Neural cell (in vitro differentiated cells): ENCODE measurements at regions not wholly inside any gene's neighbourhood (a gene's known extent, or its start where the extent isn't known, plus 50 kb on each side); places are given as distances from the start of the nearest gene placed in this dataset.

Experiments
- H2AFZ ChIP-seq: fragments of 200-600, 300-800 bp; sonication (generic), shearing (Covaris generic); 2 replicates; pipeline ENCODE4 v1.6.0; 2014; ENCODE audit warnings: low read depth, mild to moderate bottlenecking, antibody characterized with exemption, low read length, moderate library complexity
- H3F3A ChIP-seq: fragments of 200-600 bp; shearing (Covaris generic); 2 replicates; pipeline ENCODE4 v1.6.1; 2016; ENCODE audit warnings: mild to moderate bottlenecking, moderate library complexity, mixed read lengths, antibody characterized with exemption, low read length; ENCODE audit not compliant: insufficient read depth, poor library complexity, severe bottlenecking
- H3K27ac ChIP-seq: fragments of 200-600, 300-800 bp; sonication (generic), shearing (Covaris generic); 2 replicates; pipeline ENCODE4 v1.5.1; 2014; ENCODE audit warnings: mild to moderate bottlenecking, low read length, moderate library complexity
- H3K27me3 ChIP-seq: fragments of 300-800, 200-600 bp; sonication (generic), shearing (Covaris generic); 2 replicates; pipeline ENCODE4 v1.6.0; 2014; ENCODE audit warnings: mild to moderate bottlenecking, low read depth, low read length, moderate library complexity; ENCODE audit not compliant: insufficient read depth
- H3K36me3 ChIP-seq: fragments of 300-800, 200-600 bp; sonication (generic), shearing (Covaris generic); 2 replicates; pipeline ENCODE4 v1.5.1; 2014; ENCODE audit warnings: mild to moderate bottlenecking, antibody characterized with exemption, low read length, moderate library complexity; ENCODE audit not compliant: insufficient read depth
- H3K4me2 ChIP-seq: fragments of 300-800, 200-600 bp; sonication (generic), shearing (Covaris generic); 2 replicates; pipeline ENCODE4 v1.6.0; 2014; ENCODE audit warnings: mild to moderate bottlenecking, low read length
- H3K4me3 ChIP-seq: fragments of 300-800, 200-600 bp; sonication (generic), shearing (Covaris generic); 2 replicates; pipeline ENCODE4 v1.5.1; 2014; ENCODE audit warnings: mild to moderate bottlenecking, low read length, moderate library complexity
- H3K79me2 ChIP-seq: fragments of 200-600 bp; shearing (Covaris generic); replicated peaks from 2 replicates; pipeline ENCODE4 v1.6.0; 2014; ENCODE audit warnings: mild to moderate bottlenecking, low read length, moderate library complexity; ENCODE audit not compliant: insufficient read depth
- H3K9ac ChIP-seq: fragments of 300-800, 200-600 bp; sonication (generic), shearing (Covaris generic); 2 replicates; pipeline ENCODE4 v1.6.1; 2016; ENCODE audit warnings: mild to moderate bottlenecking, low read length, mixed read lengths
- H3K9me2 ChIP-seq: fragments of 200-600 bp; shearing (Covaris generic); 2 replicates; pipeline ENCODE4 v1.6.1; 2016; ENCODE audit warnings: mild to moderate bottlenecking, low read length, mixed read lengths; ENCODE audit not compliant: insufficient read depth
- H3K9me3 ChIP-seq: fragments of 200-600, 300-800 bp; sonication (generic), shearing (Covaris generic); 2 replicates; pipeline ENCODE4 v1.6.1; 2016; ENCODE audit warnings: mild to moderate bottlenecking, mixed run types, low read length, moderate library complexity, mixed read lengths
- H4K20me1 ChIP-seq: fragments of 200-600 bp; shearing (Covaris generic); 2 replicates; pipeline ENCODE4 v1.6.1; 2016; ENCODE audit warnings: mild to moderate bottlenecking, mixed run types; ENCODE audit not compliant: insufficient read depth
- CTCF ChIP-seq: fragments of 450-650 bp; IDR thresholded peaks from 2 replicates; pipeline ENCODE4 v1.5.1; 2014; ENCODE audit warnings: antibody characterized with exemption, mild to moderate bottlenecking, moderate library complexity; ENCODE audit not compliant: poor library complexity, severe bottlenecking
- EP300 ChIP-seq: fragments of 450-650 bp; conservative IDR thresholded peaks from 2 replicates; pipeline ENCODE4 v1.6.1; 2014; ENCODE audit warnings: antibody characterized with exemption, mild to moderate bottlenecking, moderate library complexity; ENCODE audit not compliant: poor library complexity, severe bottlenecking
- EZH2 ChIP-seq: fragments of 200-600, 300-800 bp; shearing (Covaris generic), sonication (generic); IDR thresholded peaks from 2 replicates; pipeline ENCODE4 v1.6.1; 2014; ENCODE audit warnings: antibody characterized with exemption, low read length, borderline replicate concordance, mild to moderate bottlenecking; ENCODE audit not compliant: insufficient read depth, poor library complexity, severe bottlenecking
- MXI1 ChIP-seq: fragments of 450-650 bp; conservative IDR thresholded peaks from 2 replicates; pipeline ENCODE4 v1.6.1; 2014; ENCODE audit warnings: antibody characterized with exemption, mild to moderate bottlenecking; ENCODE audit not compliant: poor library complexity, severe bottlenecking
- POLR2AphosphoS5 ChIP-seq: IDR thresholded peaks from 2 replicates; pipeline ENCODE4 v1.6.1; 2012
- RAD21 ChIP-seq: fragments of 450-650 bp; conservative IDR thresholded peaks from 2 replicates; pipeline ENCODE4 v1.6.1; 2014; ENCODE audit warnings: antibody characterized with exemption, mild to moderate bottlenecking, moderate library complexity
- REST ChIP-seq: IDR thresholded peaks from 2 replicates; pipeline ENCODE4 v1.6.1; 2012; ENCODE audit warnings: borderline replicate concordance
- SMC3 ChIP-seq: fragments of 450-650 bp; conservative IDR thresholded peaks from 2 replicates; pipeline ENCODE4 v1.6.1; 2014; ENCODE audit warnings: antibody characterized with exemption, mild to moderate bottlenecking, moderate library complexity; ENCODE audit not compliant: poor library complexity
- TAF1 ChIP-seq: IDR thresholded peaks from 2 replicates; pipeline ENCODE4 v1.6.1; 2012; ENCODE audit warnings: low read depth

- TF ChIP-seq MXI1, result no peak
- TF ChIP-seq EP300, result no peak
- no peak for TF ChIP-seq RAD21
- TF ChIP-seq TAF1, result no peak
- TF ChIP-seq POLR2AphosphoS5, result no peak
- no peak for TF ChIP-seq EZH2
- no peak for TF ChIP-seq SMC3
- TF ChIP-seq CTCF, result no peak
- TF ChIP-seq REST, result no peak
- Histone ChIP-seq H3K9me2 (no peaks in the 10 kb centered on the region), H3K9me3 (no peaks in the 10 kb centered on the region), H3K9ac (no peak overlapping the region), H4K20me1 (no peaks in the 10 kb centered on the region), H3K79me2 (no peaks in the 10 kb centered on the region), H3K4me3 (no peak overlapping the region), H2AFZ (no peak overlapping the region), H3K27me3 (no peaks in the 10 kb centered on the region), H3K36me3 (no peaks in the 10 kb centered on the region), H3K4me2 (no peak overlapping the region), H3F3A (no peaks in the 10 kb centered on the region), H3K27ac (no peak overlapping the region)
Measured at GRCh38 chr18:61244632-61245031, 88.6 kb upstream of the CDH20 start.

GRCh38 chr18:61245276-61245675 is 88.0 kb upstream of the CDH20 start:
- no peak for TF ChIP-seq CTCF
- no peak for TF ChIP-seq RAD21
- TF ChIP-seq POLR2AphosphoS5, result no peak
- no peak for TF ChIP-seq TAF1
- no peak for TF ChIP-seq SMC3
- no peak for TF ChIP-seq EP300
- Histone ChIP-seq H3K4me2 (no peak overlapping the region), H3K9me2 (no peaks in the 10 kb centered on the region), H3K4me3 (no peak overlapping the region), H3K36me3 (no peaks in the 10 kb centered on the region), H3K9me3 (no peaks in the 10 kb centered on the region), H3K27ac (no peak overlapping the region), H3K79me2 (no peaks in the 10 kb centered on the region), H3F3A (no peaks in the 10 kb centered on the region), H3K9ac (no peak overlapping the region), H3K27me3 (no peaks in the 10 kb centered on the region), H2AFZ (no peak overlapping the region), H4K20me1 (no peaks in the 10 kb centered on the region)
